ENCODE measurements at regions not wholly inside any gene's neighbourhood (a gene's known extent, or its start where the extent isn't known, plus 50 kb on each side); places are given as distances from the start of the nearest gene placed in this dataset.

GRCh38 chr16:48047241-48047640, 108.6 kb downstream of the ABCC12 start:
- TF ChIP-seq CTCF (IDR thresholded peaks at IDR 0.05; ENCODE audit: insufficient read depth, low read length) (no peak), REST (IDR thresholded peaks at IDR 0.05; ENCODE audit: insufficient replicate concordance, low read depth) (no peak), SPI1 (IDR thresholded peaks at IDR 0.05; ENCODE audit: borderline replicate concordance, low read depth) (no peak)
